D721Med (cell line): ENCODE measurements at regions not wholly inside any gene's neighbourhood (a gene's known extent, or its start where the extent isn't known, plus 50 kb on each side); places are given as distances from the start of the nearest gene placed in this dataset.

ENCODE experiments used
- DNase-seq: peaks from one replicate; pipeline ENCODE4 v3.0.0; 2011; ENCODE audit warnings: low spot score; ENCODE audit not compliant: insufficient read length
- FAIRE-seq: peaks from 2 replicates; lab custom pipeline; 2011; peaks lifted over from hg19 to GRCh38; lab: Jason Lieb, UNC
- TF ChIP-seq, protein P1 (sequence below): IDR thresholded peaks from 2 replicates; pipeline ENCODE4 v1.5.1; 2012; ENCODE audit warnings: mild to moderate bottlenecking, control low read depth; ENCODE audit not compliant: insufficient read depth; ENCODE audit errors: missing control alignments

DNA sequence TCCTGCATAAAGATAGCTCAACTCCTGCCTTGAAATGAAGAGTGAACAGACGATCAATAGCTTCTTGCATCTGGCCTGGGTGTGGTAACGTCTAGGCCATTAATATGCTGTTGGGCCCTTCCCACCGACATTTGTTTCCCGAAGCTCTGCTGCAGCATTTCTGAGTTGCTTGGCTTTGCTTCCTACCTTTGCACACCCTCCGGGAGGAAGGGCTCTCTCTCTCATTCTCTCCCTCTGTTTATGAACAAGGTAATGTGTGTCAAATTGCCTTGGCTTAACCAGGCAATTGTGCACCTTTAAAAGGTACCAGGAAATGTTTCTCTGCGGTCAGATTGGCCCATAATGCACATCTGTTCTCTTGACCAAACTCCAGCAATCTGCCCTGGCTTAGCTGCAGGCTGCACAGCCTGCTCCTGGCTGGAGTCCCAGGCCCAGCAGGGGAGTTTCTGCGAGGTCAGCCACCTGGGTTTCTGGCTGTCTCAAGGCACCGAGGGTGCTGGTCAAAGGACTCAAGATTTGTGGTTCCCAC is 223.7 kb downstream of the SNX10 start:
- FAIRE-seq: no peak
- TF ChIP-seq, protein P1, sequence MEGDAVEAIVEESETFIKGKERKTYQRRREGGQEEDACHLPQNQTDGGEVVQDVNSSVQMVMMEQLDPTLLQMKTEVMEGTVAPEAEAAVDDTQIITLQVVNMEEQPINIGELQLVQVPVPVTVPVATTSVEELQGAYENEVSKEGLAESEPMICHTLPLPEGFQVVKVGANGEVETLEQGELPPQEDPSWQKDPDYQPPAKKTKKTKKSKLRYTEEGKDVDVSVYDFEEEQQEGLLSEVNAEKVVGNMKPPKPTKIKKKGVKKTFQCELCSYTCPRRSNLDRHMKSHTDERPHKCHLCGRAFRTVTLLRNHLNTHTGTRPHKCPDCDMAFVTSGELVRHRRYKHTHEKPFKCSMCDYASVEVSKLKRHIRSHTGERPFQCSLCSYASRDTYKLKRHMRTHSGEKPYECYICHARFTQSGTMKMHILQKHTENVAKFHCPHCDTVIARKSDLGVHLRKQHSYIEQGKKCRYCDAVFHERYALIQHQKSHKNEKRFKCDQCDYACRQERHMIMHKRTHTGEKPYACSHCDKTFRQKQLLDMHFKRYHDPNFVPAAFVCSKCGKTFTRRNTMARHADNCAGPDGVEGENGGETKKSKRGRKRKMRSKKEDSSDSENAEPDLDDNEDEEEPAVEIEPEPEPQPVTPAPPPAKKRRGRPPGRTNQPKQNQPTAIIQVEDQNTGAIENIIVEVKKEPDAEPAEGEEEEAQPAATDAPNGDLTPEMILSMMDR: no peak
- no peak for DNase-seq

DNA sequence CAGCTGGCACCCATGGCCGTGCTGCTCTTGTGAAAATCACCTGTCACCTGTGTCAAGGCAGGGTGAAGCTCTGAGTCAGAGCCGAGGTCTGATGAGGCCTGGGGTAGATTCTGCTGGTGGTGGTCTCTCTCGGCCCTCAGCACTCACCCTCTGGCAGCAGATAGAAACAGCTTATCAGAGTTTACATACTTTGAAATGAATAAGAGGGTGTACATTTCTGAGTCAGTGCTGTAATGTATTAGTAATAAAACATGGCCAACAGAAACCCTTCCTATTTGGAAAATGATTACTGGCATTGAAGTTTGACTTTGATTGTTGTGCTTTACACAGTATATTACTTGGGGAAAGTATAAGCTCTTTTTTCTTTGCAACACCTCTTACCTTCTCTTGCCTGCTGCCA is 228.8 kb downstream of the SNX10 start:
- no peak for FAIRE-seq
- TF ChIP-seq, protein P1: no peak
- no peak for DNase-seq

DNA sequence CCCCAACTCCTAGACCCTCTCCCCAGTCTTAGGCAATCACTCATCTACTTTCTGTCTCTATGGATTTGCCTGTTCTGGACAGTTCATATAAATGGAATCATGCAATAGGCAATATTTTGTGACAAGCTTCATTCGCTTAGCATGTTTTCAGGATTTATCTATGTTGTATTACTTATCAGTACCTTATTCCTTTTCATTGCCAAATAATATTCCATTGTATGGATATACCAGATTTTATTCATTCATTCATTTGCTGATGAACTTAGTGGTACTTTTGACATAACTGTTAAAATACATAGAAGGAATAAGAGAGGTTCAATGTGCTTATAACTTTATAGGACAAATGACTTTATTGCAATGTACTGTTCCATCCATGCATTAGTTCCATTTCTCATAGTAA is 231.0 kb downstream of the SNX10 start:
- TF ChIP-seq, protein P1: no peak
- FAIRE-seq (no peak), DNase-seq (no peak)

DNA sequence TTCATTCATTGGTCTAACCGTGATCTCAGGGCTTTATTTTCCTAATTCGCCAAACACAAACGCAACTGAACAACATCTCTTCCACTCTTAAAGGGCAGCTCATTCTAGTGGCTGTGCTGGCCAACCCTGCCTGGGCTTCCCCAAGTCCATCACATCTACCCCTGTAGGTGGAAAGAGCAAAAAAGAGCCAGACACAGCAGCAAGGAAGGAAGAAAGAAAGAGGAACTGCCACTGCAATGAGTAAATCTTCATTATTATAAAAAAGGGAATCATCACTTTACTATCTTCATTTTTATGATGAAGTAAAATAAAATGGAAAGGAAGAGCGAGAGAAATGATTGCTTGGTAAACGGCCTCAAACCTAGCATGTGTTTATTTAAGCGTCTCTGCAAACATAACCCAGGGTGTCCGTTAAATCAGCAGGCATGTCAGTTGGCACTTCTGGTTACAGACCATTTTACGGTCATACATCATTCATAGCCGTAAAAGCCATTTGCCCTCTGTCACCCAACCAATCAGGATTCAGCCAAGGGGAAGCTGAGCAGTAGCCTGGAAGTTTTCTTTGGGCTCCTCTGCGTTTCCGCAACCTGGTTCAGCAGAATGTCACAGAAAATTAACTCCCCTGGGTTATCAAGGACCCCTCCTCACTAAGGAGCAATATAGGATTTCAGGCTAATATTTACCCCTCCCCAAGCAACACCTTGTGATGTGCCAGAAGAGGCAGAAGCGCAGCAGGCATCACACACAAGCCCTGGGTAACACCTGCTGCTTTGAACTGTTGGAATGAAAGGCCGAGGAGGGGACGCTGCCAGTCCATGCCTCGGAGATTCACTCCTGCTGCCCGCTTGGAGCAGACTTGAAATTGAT is 234.0 kb downstream of the SNX10 start:
- TF ChIP-seq, protein P1: no peak
- FAIRE-seq (no peak), DNase-seq (no peak)

DNA sequence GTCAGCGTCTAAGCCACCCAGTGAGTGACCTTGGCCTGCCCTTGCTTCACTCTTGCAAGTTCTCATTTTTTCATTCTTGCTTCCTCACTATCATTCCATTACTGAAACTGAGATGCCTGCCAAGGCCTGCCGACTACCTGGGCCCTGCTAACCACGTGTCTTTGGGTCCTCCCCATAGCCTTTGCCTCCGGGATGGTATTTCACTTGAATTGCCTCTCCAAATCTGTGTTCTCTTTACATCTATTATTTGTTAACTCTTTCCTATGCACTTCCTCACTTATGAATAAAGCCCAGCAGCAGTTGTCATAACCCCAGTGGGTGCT is 234.6 kb downstream of the SNX10 start:
- no peak for DNase-seq
- FAIRE-seq: no peak
- TF ChIP-seq, protein P1: no peak

DNA sequence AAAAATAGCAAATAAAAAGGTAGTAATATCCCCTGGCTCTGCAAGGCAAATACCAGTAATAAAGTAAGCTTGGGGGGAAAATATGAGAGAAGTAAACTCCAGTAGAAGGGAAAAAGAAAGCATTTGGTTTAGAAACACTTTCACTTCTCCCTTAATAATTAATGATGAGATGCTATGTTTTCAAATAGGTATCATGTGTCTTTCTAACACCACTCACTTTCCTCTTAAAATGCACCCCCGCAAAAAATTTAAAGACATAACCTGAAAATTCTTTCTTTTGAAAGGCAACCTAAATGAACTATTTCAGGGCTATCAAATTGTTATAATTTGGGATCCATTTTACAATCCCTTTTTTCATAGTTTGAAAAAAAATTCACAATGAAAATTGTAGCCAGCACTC is 240.3 kb downstream of the SNX10 start:
- FAIRE-seq (no peak), DNase-seq (no peak)
- TF ChIP-seq, protein P1: no peak

DNA sequence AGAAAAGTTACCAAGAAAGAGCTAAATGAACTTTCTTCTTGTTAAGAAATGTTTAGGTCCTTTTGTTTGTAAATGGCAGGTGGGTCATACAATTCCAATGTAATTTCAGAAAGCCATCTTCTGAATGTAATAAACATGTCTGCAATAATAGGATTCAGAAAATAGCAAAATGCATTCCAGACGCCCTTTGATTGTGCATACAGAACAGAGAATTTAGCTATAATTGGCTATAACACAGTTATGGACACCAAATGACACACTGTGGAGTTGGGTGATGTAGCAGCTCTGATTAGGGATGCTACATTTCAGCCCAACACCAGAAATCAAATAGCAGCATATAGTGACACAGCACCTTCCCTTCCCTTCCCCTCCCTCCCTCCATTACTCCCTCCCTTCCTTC is 240.8 kb downstream of the SNX10 start:
- FAIRE-seq (no peak), DNase-seq (no peak)
- TF ChIP-seq, protein P1: no peak
